Adrenal gland (tissue), 5 donors: ENCODE measurements at regions not wholly inside any gene's neighbourhood (a gene's known extent, or its start where the extent isn't known, plus 50 kb on each side); places are given as distances from the start of the nearest gene placed in this dataset.

ENCODE experiments used
- POLR2A ChIP-seq, 2 donors: fragments of 450-650 bp; IDR thresholded peaks; one replicate each; pipeline ENCODE4 v1.6.1; 2017; ENCODE audit warnings: antibody characterized with exemption in 2 of 2, mild to moderate bottlenecking in 2 of 2, moderate library complexity in 1 of 2
- TF ChIP-seq, protein P1 (sequence below), 6 experiments: fragments of 450-650 bp in 4 of 6; fragments of 200-600 bp in 2 of 6; sonication (generic) in 1 of 6; IDR thresholded peaks; 1 replicate in 5 of 6; 2 replicates in 1 of 6; pipeline versions ENCODE4 v1.5.1 to v1.8.0; 2016 to 2021; ENCODE audit warnings: antibody characterized with exemption in 6 of 6, mild to moderate bottlenecking in 2 of 6, moderate library complexity in 1 of 6
- donor health status: DM: no; HTN: no; CAD: no.

DNA sequence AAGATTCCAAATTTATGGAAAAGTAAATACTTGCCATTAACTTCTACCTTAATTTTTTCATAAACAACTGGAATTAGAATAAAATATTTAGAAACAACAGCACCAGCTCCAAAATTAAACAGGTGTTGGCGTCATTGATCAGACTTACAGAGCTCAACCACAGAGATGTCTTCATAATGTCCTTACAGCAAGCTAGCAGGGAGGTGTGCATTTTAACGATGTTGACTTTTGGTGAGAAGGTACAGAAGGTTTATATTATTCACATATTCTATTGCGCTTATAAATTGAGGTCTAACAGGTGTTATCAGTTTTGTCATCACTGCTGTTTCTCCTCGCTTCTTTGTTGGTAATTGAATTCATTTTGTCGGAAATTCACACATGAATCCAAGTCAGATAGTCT, 226.2 kb upstream of the CA10 start:
- TF ChIP-seq POLR2A (IDR thresholded peaks at IDR 0.05): no peak
- TF ChIP-seq, protein P1, sequence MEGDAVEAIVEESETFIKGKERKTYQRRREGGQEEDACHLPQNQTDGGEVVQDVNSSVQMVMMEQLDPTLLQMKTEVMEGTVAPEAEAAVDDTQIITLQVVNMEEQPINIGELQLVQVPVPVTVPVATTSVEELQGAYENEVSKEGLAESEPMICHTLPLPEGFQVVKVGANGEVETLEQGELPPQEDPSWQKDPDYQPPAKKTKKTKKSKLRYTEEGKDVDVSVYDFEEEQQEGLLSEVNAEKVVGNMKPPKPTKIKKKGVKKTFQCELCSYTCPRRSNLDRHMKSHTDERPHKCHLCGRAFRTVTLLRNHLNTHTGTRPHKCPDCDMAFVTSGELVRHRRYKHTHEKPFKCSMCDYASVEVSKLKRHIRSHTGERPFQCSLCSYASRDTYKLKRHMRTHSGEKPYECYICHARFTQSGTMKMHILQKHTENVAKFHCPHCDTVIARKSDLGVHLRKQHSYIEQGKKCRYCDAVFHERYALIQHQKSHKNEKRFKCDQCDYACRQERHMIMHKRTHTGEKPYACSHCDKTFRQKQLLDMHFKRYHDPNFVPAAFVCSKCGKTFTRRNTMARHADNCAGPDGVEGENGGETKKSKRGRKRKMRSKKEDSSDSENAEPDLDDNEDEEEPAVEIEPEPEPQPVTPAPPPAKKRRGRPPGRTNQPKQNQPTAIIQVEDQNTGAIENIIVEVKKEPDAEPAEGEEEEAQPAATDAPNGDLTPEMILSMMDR (IDR thresholded peaks at IDR 0.05): no peak
